ENCODE measurements at regions not wholly inside any gene's neighbourhood (a gene's known extent, or its start where the extent isn't known, plus 50 kb on each side); places are given as distances from the start of the nearest gene placed in this dataset.

- TF ChIP-seq EZH2 (IDR thresholded peaks at IDR 0.05; ENCODE audit: low read length, unreplicated experiment): no peak
- no peak for TF ChIP-seq CTCF (conservative IDR thresholded peaks at IDR 0.05; ENCODE audit: low read depth, low read length)
Observed at GRCh38 chr6:138030872-138031271, 76.3 kb downstream of the PERP start.
